OCI-LY1 (cell line): ENCODE measurements at regions not wholly inside any gene's neighbourhood (a gene's known extent, or its start where the extent isn't known, plus 50 kb on each side); places are given as distances from the start of the nearest gene placed in this dataset.

ENCODE experiments used
- EZH2 ChIP-seq: fragments of 200-600 bp; sonication (generic), shearing (Covaris generic); IDR thresholded peaks from 2 replicates; pipeline ENCODE4 v1.8.0; 2017; ENCODE audit warnings: borderline replicate concordance, mixed run types, mild to moderate bottlenecking, antibody characterized with exemption, low read length, moderate library complexity, mixed read lengths
- TF ChIP-seq, protein P1 (sequence below): fragments of 200-600 bp; sonication (generic), shearing (Covaris generic); IDR thresholded peaks from 2 replicates; pipeline ENCODE4 v1.5.1; 2017; ENCODE audit warnings: mild to moderate bottlenecking, antibody characterized with exemption, low read length, moderate library complexity, mixed read lengths

DNA sequence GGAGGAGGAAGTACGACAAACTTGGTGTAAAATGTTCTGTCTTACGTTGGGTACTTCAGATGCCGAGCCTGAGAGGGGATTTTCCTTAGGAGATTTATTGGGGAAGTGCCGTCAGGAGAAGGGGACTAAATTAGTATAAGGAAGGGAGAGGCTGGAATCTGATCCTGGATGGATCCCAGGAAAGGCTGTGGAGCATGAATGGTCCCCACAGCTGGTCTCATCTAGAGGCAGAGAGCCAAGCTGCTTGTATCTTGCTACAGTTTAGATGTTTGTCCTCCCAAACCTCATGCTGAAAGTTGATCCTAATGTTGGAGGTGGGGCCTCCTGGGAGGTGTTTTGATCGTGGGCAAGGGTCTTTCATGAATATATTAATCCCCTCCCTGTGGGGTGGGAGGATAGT lies 798.4 kb upstream of the EEF2KMT start:
- TF ChIP-seq, protein P1, sequence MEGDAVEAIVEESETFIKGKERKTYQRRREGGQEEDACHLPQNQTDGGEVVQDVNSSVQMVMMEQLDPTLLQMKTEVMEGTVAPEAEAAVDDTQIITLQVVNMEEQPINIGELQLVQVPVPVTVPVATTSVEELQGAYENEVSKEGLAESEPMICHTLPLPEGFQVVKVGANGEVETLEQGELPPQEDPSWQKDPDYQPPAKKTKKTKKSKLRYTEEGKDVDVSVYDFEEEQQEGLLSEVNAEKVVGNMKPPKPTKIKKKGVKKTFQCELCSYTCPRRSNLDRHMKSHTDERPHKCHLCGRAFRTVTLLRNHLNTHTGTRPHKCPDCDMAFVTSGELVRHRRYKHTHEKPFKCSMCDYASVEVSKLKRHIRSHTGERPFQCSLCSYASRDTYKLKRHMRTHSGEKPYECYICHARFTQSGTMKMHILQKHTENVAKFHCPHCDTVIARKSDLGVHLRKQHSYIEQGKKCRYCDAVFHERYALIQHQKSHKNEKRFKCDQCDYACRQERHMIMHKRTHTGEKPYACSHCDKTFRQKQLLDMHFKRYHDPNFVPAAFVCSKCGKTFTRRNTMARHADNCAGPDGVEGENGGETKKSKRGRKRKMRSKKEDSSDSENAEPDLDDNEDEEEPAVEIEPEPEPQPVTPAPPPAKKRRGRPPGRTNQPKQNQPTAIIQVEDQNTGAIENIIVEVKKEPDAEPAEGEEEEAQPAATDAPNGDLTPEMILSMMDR, result no peak
- TF ChIP-seq EZH2, result no peak
